ENCODE measurements at regions not wholly inside any gene's neighbourhood (a gene's known extent, or its start where the extent isn't known, plus 50 kb on each side); places are given as distances from the start of the nearest gene placed in this dataset.

DNA sequence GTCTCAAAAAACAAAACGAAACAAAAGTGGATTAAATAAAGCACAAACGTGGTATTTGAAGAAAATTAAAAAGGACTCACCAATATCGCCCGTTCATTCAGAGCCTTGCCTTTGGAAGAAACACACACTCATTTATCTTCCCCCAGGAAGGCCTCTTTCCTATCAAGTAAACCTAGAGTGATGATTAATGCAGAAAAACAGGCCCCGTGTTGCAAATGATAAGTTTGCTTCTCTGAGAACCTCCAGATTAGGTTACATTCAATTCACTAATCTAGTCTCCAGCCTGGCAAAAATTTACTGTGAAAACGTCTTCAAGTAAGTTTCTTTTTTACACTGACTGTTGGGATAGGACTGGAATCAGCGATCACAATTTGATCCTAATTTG, 78.0 kb upstream of the C1GALT1 start:
- no peak overlapping the region for H3K4me3 ChIP-seq (ENCODE audit: low read depth, low read length)
- no peaks in the 10 kb centered on the region for H3K27me3 ChIP-seq (ENCODE audit: control insufficient read depth, insufficient read depth, low read length)
- no peaks in the 10 kb centered on the region for H3K36me3 ChIP-seq (ENCODE audit: control insufficient read depth, insufficient read depth, low read length)
- TF ChIP-seq, protein P1, sequence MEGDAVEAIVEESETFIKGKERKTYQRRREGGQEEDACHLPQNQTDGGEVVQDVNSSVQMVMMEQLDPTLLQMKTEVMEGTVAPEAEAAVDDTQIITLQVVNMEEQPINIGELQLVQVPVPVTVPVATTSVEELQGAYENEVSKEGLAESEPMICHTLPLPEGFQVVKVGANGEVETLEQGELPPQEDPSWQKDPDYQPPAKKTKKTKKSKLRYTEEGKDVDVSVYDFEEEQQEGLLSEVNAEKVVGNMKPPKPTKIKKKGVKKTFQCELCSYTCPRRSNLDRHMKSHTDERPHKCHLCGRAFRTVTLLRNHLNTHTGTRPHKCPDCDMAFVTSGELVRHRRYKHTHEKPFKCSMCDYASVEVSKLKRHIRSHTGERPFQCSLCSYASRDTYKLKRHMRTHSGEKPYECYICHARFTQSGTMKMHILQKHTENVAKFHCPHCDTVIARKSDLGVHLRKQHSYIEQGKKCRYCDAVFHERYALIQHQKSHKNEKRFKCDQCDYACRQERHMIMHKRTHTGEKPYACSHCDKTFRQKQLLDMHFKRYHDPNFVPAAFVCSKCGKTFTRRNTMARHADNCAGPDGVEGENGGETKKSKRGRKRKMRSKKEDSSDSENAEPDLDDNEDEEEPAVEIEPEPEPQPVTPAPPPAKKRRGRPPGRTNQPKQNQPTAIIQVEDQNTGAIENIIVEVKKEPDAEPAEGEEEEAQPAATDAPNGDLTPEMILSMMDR (IDR thresholded peaks at IDR 0.05; ENCODE audit: insufficient read depth, low read depth, low read length) = no peak
- DNase-seq (ENCODE audit: low read depth) = no peak
- ChIA-PET CTCF (interaction anchor here (0.6 to 6.7 kb wide), 11 partner anchors 10 to 319 kb away, joined by 3 to 55 read pairs (median 5); partner anchors contain the start of gene C1GALT1), POLR2A (no interaction called here)

DNA sequence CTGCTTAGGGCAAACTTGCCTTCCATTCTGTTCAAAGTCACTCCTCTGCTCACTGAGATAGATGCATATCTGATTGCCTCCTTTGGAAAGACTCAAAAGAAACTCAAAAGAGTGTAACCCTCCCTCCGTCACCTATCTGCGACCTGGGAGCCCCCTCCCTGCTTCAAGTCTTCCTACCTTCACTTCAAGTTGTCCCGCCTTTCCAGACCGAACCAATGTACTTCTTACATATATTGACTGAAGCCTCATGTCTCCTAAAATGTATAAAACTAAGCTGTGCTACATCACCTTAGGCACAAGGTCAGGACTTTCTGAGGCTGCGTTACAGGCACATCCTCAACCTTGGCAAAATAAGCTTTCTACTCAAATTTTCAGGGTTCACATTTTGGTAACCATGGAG, 77.4 kb upstream of the C1GALT1 start:
- CTCF ChIA-PET = interaction anchor here (1.1 to 6.7 kb wide), 3 partner anchors 9 to 319 kb away, joined by 3 to 55 read pairs (median 4); no protein-coding TSS in a partner anchor
- Histone ChIP-seq H3K4me3 (ENCODE audit: low read depth, low read length) (no peak overlapping the region), H3K27me3 (ENCODE audit: control insufficient read depth, insufficient read depth, low read length) (no peaks in the 10 kb centered on the region), H3K36me3 (ENCODE audit: control insufficient read depth, insufficient read depth, low read length) (no peaks in the 10 kb centered on the region)
- DNase-seq (ENCODE audit: low read depth) = no peak
- POLR2A ChIA-PET = no interaction called here
- TF ChIP-seq, protein P1 (IDR thresholded peaks at IDR 0.05; ENCODE audit: insufficient read depth, low read depth, low read length) = no peak

DNA sequence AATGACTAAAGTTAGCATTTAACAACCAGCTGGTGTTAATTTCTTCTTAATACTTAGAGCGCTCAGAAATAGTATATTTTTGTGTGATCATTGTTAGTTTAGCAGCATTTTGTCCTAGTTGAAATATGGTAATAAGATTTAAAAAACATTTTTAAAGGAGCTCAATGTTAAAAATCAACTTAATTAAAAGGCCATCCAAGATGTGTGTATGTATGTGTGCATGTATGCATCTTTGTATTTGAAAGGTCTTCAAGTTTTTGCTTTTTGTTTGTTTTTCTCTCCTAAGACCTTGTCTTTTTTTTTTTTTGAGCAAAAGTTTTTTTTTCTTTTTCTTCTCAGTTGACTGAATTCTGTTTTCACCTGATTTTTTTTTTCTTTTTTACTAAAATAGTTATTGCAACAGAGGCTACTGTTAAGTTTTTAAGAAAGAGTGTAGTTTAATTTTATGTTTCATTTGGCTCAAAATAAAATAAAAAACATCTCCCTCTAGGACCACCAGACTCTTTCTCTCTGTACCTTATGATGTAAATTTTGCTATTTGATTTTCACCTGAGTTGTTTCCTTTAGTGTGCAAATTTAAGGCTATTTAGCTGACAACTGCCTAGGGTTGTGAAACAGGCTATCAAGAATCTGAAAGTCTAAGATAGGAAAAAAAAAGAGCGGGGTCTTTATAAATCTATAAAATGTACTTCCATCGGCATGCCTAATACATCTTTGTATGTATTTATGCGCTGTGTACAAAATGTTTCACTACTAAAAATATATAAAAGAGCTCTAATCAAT, 76.4 kb upstream of the C1GALT1 start:
- POLR2A ChIA-PET = interaction anchor here (0.6 kb wide), 1 partner anchor 369 kb away, joined by 3 read pairs; no protein-coding TSS in a partner anchor
- Histone ChIP-seq H3K36me3 (ENCODE audit: control insufficient read depth, insufficient read depth, low read length) (no peaks in the 10 kb centered on the region), H3K4me3 (ENCODE audit: low read depth, low read length) (no peak overlapping the region), H3K27me3 (ENCODE audit: control insufficient read depth, insufficient read depth, low read length) (no peaks in the 10 kb centered on the region)
- CTCF ChIA-PET = interaction anchor here (1.1 to 6.7 kb wide), 6 partner anchors 8 to 318 kb away, joined by 3 to 55 read pairs (median 4); partner anchors contain the start of gene C1GALT1
- TF ChIP-seq, protein P1 (IDR thresholded peaks at IDR 0.05; ENCODE audit: insufficient read depth, low read depth, low read length) = no peak
- DNase-seq (ENCODE audit: low read depth) = no peak

DNA sequence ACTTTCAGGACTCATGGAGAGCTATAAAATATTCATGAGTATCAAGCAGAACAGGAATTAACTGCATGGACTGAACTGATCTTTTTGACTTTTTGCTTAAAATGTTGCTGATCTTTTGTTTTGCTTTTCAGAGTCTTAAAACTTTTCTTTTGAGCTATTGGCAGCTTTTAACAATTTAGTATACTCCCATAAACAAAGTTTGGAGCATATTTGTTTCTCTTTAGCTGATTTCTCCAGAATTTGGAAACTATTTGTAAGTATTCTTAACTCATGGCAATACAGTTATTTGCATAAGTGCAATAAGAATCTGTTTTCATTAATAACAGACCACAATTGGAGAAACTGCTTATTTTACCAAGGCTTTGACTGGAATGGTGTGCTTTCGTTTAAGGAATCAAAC, 73.4 kb upstream of the C1GALT1 start:
- ChIA-PET POLR2A (no interaction called here), CTCF (no interaction called here)

DNA sequence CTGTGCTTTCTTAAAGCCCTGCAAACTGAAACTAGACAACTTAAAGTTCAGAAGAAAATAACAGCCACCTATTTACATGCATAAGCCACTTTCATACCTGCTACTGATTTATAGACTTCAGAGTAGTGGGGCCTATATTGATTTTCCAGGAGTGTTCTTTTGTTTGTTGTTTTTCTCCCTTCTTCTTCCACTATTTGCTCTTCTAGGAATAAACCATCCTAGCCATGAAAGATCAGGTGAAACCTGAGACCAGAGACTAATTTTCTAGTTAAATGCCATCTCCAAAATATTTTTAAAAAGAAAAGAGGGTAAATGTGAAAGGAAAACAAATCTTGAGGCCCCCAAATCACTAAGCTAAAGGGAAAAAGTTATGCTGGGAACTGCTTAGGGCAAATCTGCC, 72.4 kb upstream of the C1GALT1 start:
- CTCF ChIA-PET = interaction anchor here (0.7 to 1.3 kb wide), 2 partner anchors 238 to 243 kb away, joined by 3 to 4 read pairs; no protein-coding TSS in a partner anchor
- no peaks in the 10 kb centered on the region for H3K36me3 ChIP-seq (ENCODE audit: control insufficient read depth, insufficient read depth, low read length)
- no peaks in the 10 kb centered on the region for H3K27me3 ChIP-seq (ENCODE audit: control insufficient read depth, insufficient read depth, low read length)
- H3K4me3 ChIP-seq (ENCODE audit: low read depth, low read length) = no peak overlapping the region
- TF ChIP-seq, protein P1 (IDR thresholded peaks at IDR 0.05; ENCODE audit: insufficient read depth, low read depth, low read length) = no peak
- POLR2A ChIA-PET = no interaction called here
- no peak for DNase-seq (ENCODE audit: low read depth)

More for the DNA sequence above, 73.4 kb upstream of the C1GALT1 start:
- TF ChIP-seq, protein P1 (IDR thresholded peaks at IDR 0.05; ENCODE audit: insufficient read depth, low read depth, low read length) = no peak
- no peaks in the 10 kb centered on the region for H3K27me3 ChIP-seq (ENCODE audit: control insufficient read depth, insufficient read depth, low read length)
- no peak for DNase-seq (ENCODE audit: low read depth)
- no peak overlapping the region for H3K4me3 ChIP-seq (ENCODE audit: low read depth, low read length)
- no peaks in the 10 kb centered on the region for H3K36me3 ChIP-seq (ENCODE audit: control insufficient read depth, insufficient read depth, low read length)
